Adrenal gland (tissue), 9 donors: ENCODE measurements at regions not wholly inside any gene's neighbourhood (a gene's known extent, or its start where the extent isn't known, plus 50 kb on each side); places are given as distances from the start of the nearest gene placed in this dataset.

Experiments
- DNase-seq, 7 donors: peaks; one replicate each; pipeline ENCODE4 v3.0.0-alpha.2; 2019 to 2020
- H3K27ac ChIP-seq, 5 donors: fragments of 200-600 bp; sonication (generic) in 4 of 5; 1 replicate in 3 of 5; 2 replicates in 2 of 5; pipeline versions ENCODE4 v1.5.1 to v1.8.0; 2016 to 2020; ENCODE audit warnings: mild to moderate bottlenecking in 1 of 5
- H3K27me3 ChIP-seq: fragments of 200-600 bp; 2 replicates; pipeline ENCODE4 v1.8.0; 2021
- H3K36me3 ChIP-seq, 2 donors: fragments of 200-600 bp; replicated peaks in 1 of 2; 1 replicate in 1 of 2; 2 replicates in 1 of 2; pipeline versions ENCODE4 v1.5.1 to v1.8.0; 2018 to 2022
- H3K4me1 ChIP-seq, 2 donors: fragments of 200-600 bp; replicated peaks in 1 of 2; 1 replicate in 1 of 2; 2 replicates in 1 of 2; pipeline versions ENCODE4 v1.5.1 to v1.8.0; 2018 to 2021
- H3K4me3 ChIP-seq, 4 donors: fragments of 200-600 bp; sonication (generic) in 3 of 4; one replicate each; pipeline ENCODE4 v1.5.1; 2016 to 2018
- H3K9me3 ChIP-seq, 3 donors: fragments of 200-600 bp; sonication (generic) in 1 of 3; replicated peaks in 1 of 3; 1 replicate in 2 of 3; 2 replicates in 1 of 3; pipeline versions ENCODE4 v1.5.1 to v1.8.0; 2016 to 2021
- CTCF ChIP-seq, 6 experiments: fragments of 450-650 bp in 4 of 6; fragments of 200-600 bp in 2 of 6; sonication (generic) in 1 of 6; IDR thresholded peaks; 1 replicate in 5 of 6; 2 replicates in 1 of 6; pipeline versions ENCODE4 v1.5.1 to v1.8.0; 2016 to 2021; ENCODE audit warnings: antibody characterized with exemption in 6 of 6, mild to moderate bottlenecking in 2 of 6, moderate library complexity in 1 of 6
- POLR2A ChIP-seq, 2 donors: fragments of 450-650 bp; IDR thresholded peaks; one replicate each; pipeline ENCODE4 v1.6.1; 2017; ENCODE audit warnings: antibody characterized with exemption in 2 of 2, mild to moderate bottlenecking in 2 of 2, moderate library complexity in 1 of 2
- WGBS, 4 donors: extraction: QIAGEN DNeasy Blood & Tissue Kit in 2 of 4; methylation state at CpG; one replicate each; pipeline versions ENCODE4 v1.1.5 to v1.1.7; 2013 to 2017; 5-methylcytosine and 5-hydroxymethylcytosine counted together
- intact Hi-C, 2 donors: fragments of 100-400 bp; cut with DNase I; formaldehyde crosslinking; loops; one replicate each; pipeline versions ENCODE4 v1.14.1 to v1.15.0; 2022 to 2023
- donor health status: healthy with polysubstance abuse.
- donor health status: Bipolar disorder and iron deficiency.
- donor health status: DM: yes; HTN: yes; CAD: no.
- donor health status: DM: no; HTN: no; CAD: no.
- donor health status: DM: no; HTN: no; CAD: no.

DNA sequence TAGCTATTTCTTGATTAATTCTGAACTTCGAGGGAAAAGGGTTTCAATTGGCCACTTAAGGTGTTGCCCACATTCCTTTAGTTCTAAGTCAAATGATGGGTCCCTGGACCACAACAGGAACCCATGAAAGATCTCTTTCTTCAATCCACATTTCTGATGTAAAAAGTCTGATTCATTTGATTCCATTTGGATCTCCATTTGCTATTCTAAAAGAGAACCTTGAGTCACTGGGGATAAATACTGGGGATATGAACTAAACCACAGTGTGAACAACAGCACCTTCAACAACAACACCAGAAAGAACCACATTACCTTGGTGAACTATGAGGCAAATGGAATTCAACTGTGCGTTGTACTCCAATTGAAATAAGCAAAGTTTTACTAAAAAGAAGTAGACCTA is 108.9 kb upstream of the IRX5 start:
- Histone ChIP-seq H3K36me3 (no peaks in the 10 kb centered on the region), H3K27ac (no peak overlapping the region), H3K4me1 (no peaks in the 10 kb centered on the region), H3K9me3 (no peaks in the 10 kb centered on the region), H3K4me3 (no peak overlapping the region), H3K27me3 (no peaks in the 10 kb centered on the region)
- no peak for DNase-seq
- TF ChIP-seq CTCF (IDR thresholded peaks at IDR 0.05) (no peak), POLR2A (IDR thresholded peaks at IDR 0.05) (no peak)
- WGBS, 4 donors = 49 to 76% (median 67%) methylated on average over 2 of the region's 2 CpGs
- intact Hi-C loops = no loop called here

- no peaks in the 10 kb centered on the region for H3K27me3 ChIP-seq
- no peaks in the 10 kb centered on the region for H3K9me3 ChIP-seq
- DNase-seq = no peak
- no peak for TF ChIP-seq POLR2A (IDR thresholded peaks at IDR 0.05)
- TF ChIP-seq CTCF (IDR thresholded peaks at IDR 0.05) = no peak
- H3K4me3 ChIP-seq = no peak overlapping the region
- intact Hi-C loops = no loop called here
- no peaks in the 10 kb centered on the region for H3K36me3 ChIP-seq
- no peak overlapping the region for H3K27ac ChIP-seq
- WGBS, 4 donors = 57 to 61% (median 58%) methylated on average over 15 to 17 of the region's 17 CpGs
- H3K4me1 ChIP-seq = no peaks in the 10 kb centered on the region
These were observed 112.6 kb upstream of the IRX5 start for GRCh38 chr16:54817940-54818574.

DNA sequence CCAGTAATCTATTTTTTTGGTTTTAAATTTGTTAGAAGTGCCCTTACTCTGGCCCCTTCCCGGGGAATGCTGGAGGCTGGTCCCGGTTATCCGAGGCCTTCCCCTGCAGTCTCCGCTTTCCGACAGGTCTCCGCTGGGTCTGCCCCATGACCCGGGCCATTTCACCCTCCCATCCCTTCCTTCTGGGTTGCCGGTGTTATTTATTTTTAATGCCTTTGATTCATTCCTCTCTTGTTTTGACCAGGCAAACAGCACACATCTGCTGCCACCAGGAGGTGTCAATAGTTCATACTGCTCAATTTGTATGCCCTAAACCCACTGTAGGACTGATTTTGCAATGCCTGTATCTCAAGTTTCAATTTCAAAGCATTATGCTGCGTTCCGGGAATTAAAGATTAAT is 113.2 kb upstream of the IRX5 start:
- intact Hi-C loops = no loop called here
- TF ChIP-seq POLR2A (IDR thresholded peaks at IDR 0.05) (no peak), CTCF (IDR thresholded peaks at IDR 0.05) (no peak)
- DNase-seq = no peak
- H3K9me3 ChIP-seq = no peaks in the 10 kb centered on the region
- WGBS, 4 donors = 47 to 51% (median 49%) methylated on average over 10 of the region's 10 CpGs
- H3K4me1 ChIP-seq = no peaks in the 10 kb centered on the region
- H3K27me3 ChIP-seq = no peaks in the 10 kb centered on the region
- no peak overlapping the region for H3K27ac ChIP-seq
- no peaks in the 10 kb centered on the region for H3K36me3 ChIP-seq
- no peak overlapping the region for H3K4me3 ChIP-seq

DNA sequence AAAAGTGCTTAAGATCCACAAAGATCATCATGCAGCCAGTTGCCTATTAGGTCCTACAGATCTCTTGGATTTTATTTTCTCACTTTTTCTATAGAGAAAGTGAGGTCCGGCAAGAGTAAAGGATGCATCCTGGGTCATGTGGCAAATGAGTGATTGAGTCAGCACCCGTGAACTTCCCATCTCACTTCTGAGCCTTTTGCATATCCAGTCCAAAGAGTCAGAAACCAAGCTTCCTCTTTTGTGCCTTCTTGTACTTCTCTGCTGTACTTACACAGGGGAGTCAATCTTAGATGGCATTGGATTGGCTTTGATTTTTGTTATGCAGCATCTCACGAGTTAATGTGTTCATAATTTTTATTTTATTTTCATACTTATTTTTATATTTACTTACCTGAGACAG is 114.2 kb upstream of the IRX5 start:
- Histone ChIP-seq H3K4me1 (no peaks in the 10 kb centered on the region), H3K9me3 (no peaks in the 10 kb centered on the region), H3K36me3 (no peaks in the 10 kb centered on the region), H3K27me3 (no peaks in the 10 kb centered on the region), H3K27ac (no peak overlapping the region), H3K4me3 (no peak overlapping the region)
- TF ChIP-seq POLR2A (IDR thresholded peaks at IDR 0.05) = no peak
- TF ChIP-seq CTCF (IDR thresholded peaks at IDR 0.05) = no peak
- WGBS, 4 donors = 22 to 70% (median 40%) methylated on average over 3 of the region's 3 CpGs
- intact Hi-C loops = no loop called here
- no peak for DNase-seq
